ENCODE measurements at regions not wholly inside any gene's neighbourhood (a gene's known extent, or its start where the extent isn't known, plus 50 kb on each side); places are given as distances from the start of the nearest gene placed in this dataset.

GRCh38 chr2:14923820-14924580 lies 291.5 kb downstream of the LRATD1 start:
- no peak for DNase-seq

- no peak for DNase-seq
Observed at GRCh38 chr2:14925471-14925870, 293.0 kb downstream of the LRATD1 start.

GRCh38 chr2:14927021-14927564 lies 294.6 kb downstream of the LRATD1 start:
- DNase-seq, result no peak

GRCh38 chr2:14928056-14928455 lies 295.5 kb downstream of the LRATD1 start:
- no peak for DNase-seq

- DNase-seq, result no peak
Observed at GRCh38 chr2:14930441-14930840, 297.9 kb downstream of the LRATD1 start.

- no peak for DNase-seq
Observed at GRCh38 chr2:14932285-14932684, 299.8 kb downstream of the LRATD1 start.

- no peak for DNase-seq
Observed at GRCh38 chr2:14933753-14934152, 301.2 kb downstream of the LRATD1 start.

- DNase-seq, result no peak
Observed at GRCh38 chr2:14936426-14936825, 303.9 kb downstream of the LRATD1 start.

GRCh38 chr2:14937336-14937735 lies 304.8 kb downstream of the LRATD1 start:
- no peak for DNase-seq

GRCh38 chr2:14941151-14941631 lies 308.7 kb downstream of the LRATD1 start:
- peak; percentile 5 to 51 for DNase-seq

GRCh38 chr2:14942987-14943386 lies 310.5 kb downstream of the LRATD1 start:
- DNase-seq, result no peak

GRCh38 chr2:14944562-14945346 lies 312.2 kb downstream of the LRATD1 start:
- no peak for DNase-seq

GRCh38 chr2:14951569-14952285 lies 319.2 kb downstream of the LRATD1 start:
- DNase-seq, result no peak

- DNase-seq, result no peak
Observed at GRCh38 chr2:14952400-14952963, 320.0 kb downstream of the LRATD1 start.

GRCh38 chr2:14960686-14961324 lies 328.3 kb downstream of the LRATD1 start:
- DNase-seq, result no peak

- no peak for DNase-seq
Observed at GRCh38 chr2:14967729-14968128, 335.2 kb downstream of the LRATD1 start.

- DNase-seq, result no peak
Observed at GRCh38 chr2:14975381-14975780, 342.9 kb downstream of the LRATD1 start.

- DNase-seq, result peak in 1 of 2 donors; percentile 23
Observed at GRCh38 chr2:14977021-14977420, 344.5 kb downstream of the LRATD1 start.

GRCh38 chr2:14978845-14979244 lies 346.3 kb downstream of the LRATD1 start:
- DNase-seq, result no peak

GRCh38 chr2:14982790-14983189 lies 350.3 kb downstream of the LRATD1 start:
- DNase-seq, result no peak

- no peak for DNase-seq
Observed at GRCh38 chr2:14988600-14988999, 356.1 kb downstream of the LRATD1 start.

GRCh38 chr2:14991723-14992122 lies 359.2 kb downstream of the LRATD1 start:
- DNase-seq, result no peak
